CD1c-positive myeloid dendritic cell (primary cell): ENCODE measurements at regions not wholly inside any gene's neighbourhood (a gene's known extent, or its start where the extent isn't known, plus 50 kb on each side); places are given as distances from the start of the nearest gene placed in this dataset.

Experiments
- DNase-seq: peaks from one replicate; pipeline ENCODE4 v3.0.0-alpha.2; 2016; ENCODE audit errors: extremely low spot score

DNA sequence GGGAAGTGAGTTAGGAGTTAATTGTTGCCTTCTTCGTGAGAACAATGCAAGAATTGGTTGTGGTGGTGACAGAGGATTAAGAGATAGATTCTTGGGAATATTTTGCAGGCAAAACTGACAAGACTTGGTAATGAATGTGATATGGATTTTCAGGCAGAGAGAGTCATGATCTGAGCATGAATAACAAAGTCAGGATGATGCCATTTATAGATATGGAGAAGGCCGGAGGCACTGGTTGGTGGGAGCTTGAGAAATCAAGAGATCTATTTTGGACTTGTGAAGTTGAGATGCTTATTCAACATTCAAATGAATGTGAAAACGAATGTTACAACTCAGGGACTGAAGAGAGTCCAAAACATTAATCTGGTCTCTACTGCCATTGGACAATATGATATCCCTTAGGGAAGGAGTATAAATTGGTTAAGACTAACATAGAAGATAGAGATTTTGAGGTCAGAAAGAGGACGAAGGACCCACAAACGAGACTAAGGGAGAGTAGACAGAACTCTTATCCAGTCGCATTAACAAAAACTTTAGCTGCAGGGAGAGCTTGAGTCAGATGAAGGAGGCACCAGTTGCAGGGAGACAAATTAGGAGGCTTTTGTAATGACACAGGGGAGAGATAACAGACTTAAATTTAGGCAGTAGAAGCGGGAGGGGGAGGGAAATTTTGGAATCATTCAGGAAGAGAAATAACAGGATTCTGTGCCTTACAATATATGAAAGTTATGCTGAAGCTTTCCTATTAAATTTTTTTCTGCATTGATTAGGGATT is 1090.6 kb downstream of the GALC start:
- DNase-seq = no peak

DNA sequence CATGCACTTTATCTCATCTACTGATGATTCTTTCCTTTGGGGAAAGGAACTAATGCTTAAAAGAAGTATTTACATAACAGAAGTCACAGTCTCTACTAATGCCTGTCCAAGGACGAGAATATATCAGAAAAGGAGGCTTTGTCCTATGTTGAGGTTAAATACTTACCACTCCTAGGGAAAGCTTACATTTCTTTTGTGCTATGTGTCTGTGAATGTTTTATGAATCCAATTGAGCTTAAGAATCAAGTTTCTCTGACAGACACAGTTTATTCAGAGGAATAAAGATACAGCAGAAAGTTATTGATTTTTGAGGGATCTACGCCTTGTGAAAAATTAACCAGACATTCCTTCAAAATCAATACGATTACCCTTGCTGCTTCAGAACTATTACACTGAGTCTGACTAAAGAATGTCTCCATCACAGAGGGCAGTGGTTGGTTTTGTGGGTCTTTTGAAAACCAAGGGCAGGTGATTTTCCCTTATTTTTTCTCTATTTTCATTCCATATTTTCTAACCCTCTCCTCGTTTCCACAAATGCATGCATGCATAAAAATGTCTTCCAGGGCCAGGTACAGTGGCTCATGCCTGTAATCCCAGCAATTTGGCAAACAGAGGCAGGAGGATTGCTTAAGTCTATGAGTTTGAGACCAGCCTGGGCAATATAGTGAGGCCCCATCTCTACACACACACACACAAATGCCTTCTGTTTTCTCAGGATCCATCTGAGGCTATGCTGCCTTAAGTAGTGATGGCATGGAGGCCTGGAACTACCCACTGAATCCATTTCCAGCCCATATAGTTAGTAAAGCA is 1095.1 kb downstream of the GALC start:
- no peak for DNase-seq

DNA sequence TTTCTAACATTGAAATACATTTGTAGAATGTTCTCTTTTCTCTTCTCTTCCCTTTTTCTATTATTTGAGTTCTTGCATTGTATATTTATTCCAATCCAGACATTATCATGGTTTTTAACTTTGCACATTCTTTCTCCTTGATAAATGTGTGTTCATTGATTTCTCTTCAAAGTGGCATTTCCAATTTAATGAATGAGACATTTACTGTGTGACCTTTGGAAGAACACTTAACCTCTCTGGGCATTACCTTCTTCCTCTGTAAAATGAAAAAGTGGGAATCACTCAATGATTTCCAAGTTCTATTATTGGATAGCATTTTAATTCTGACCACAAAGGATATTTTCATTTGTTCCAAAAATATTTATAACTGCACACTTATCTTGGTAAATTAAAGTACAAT is 1095.8 kb downstream of the GALC start:
- DNase-seq = no peak

DNA sequence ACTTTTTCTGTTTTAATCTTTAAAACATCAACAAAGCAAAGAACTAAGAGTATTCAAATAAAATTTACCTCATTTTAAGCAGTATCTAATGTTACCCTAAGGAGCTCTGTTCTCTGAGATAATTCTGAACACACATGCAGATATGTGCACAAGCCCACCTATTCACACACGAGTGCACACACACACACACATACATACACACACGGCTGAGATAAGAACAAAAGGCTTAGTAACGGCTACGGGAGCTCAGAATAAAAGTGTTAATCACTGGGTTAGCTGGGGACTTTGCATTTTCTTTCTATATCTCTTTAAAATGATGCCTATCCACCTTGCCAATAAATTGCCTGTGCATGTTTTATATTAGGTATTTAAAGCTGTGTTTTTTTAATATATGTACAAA is 1096.3 kb downstream of the GALC start:
- no peak for DNase-seq

DNA sequence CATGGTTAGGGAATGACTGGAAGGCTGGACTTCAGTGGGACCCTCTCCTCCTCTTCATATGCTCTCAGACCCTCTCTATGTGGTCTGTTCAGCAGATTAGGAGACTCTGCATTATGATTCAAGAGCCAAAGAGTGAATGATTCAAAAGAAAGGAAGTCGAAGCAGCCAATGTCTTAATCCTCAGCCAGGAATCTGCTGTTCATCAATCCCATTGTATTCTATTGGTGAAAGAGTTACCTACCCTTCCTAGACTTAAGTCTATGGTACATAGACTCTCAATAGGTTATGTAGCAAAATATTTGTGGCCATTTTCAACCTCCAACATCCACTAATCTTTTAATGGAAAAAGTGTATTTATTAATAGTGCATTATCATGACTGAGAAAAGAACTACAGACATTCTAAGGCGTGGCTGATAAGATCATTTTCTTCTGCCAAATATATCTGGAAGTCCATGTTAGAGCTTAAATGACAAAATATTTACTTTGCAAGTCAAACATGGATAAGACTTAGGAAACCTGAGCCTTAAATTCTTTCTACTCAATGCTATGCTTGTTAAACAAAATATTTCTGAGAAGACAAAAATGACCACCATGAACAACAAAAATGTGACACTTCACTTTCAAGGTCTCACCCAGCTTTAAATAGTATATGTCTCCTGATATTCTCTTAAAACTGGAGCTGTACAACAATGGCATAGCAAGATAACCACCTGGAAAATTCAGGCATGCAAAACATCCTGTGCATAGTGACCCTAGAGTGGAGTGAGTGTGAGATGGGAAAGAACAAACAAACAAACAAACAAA is 1100.6 kb downstream of the GALC start:
- no peak for DNase-seq

DNA sequence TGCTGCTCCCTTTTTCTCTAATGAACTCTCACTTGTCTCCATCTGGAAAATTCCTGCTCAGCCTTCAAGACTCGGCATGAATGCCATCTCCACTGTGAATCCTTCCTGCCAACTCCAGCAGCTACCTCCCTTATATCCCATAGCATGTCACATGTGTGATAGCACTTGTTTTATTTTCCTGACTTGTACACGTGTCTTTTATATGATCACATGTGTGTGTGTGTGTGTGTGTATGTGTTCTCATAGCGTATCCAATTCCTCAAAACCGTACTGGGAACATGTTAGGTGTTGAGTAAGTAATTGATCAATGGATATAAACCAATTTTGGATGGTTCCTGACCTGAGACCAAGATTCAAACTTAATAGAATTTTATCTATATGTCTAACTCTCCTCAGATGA is 1107.7 kb downstream of the GALC start:
- no peak for DNase-seq

DNA sequence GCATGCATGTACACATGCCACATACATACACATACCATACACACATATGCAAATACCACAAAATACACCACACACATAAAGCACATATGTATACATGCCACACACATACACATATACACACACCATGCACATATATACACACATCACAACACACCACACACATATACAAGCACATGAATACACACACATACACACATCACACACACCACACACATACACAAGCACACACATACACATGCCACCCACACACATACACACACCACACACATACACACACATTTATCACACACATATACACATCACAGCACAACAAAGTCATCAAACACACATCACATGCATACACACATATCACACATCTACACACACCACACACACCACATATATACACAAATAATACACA is 1108.5 kb downstream of the GALC start:
- no peak for DNase-seq

DNA sequence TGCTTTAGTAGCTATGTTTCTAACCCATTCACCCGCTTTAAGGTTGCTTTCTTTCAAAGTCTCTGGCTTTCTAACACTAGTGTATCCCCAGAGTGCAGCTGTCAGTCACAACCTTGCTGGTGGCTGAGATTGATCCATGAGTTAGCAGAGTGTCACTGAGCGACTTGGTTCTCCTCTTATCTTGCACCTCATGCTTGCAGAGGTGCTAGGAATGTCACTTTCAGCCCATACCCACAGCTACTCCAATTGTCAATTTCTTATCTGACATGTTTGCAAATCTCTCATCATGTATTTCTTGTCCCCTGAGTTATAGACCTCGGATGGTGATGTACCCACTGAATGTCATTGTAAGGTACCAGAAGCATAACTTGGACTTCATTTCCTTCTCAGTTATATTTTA is 1110.2 kb downstream of the GALC start:
- DNase-seq = no peak

DNA sequence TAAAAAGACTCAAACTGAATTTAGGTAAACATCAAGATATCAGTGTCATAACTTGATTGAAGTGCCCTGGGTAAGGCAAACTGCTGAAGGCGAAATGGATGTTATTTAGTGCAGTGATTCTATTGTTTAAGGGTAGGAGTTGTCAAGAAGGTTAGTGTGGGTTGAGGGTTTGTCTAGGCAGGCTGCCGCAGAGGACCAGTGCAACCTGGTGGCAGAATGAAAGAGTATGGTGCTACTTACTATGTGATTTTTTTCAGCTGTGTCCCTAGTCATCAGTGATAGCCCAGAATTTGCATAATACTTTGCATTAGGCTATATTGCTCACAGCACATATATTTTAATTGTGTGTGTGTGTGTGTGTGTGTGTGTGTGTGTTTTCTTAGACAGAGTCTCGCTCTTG is 1127.0 kb downstream of the GALC start:
- DNase-seq = no peak

DNA sequence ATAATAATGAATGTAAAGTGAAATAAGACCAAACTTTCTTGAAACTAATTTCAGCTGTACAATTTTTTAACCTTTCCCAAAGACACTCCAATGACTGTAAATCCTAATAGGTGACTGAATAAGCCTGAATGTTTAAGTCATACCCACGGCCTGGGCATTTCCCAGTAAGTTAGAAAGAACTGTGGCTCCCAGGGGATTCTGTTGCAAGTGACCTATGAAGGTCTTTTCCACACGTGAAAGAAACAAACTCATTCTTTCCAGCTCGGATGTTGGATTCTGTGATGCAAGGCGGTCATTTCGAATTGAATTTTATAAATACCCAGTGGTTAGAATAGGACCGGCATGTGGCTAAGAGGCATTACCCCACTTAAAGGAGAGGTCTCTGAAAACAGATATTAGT is 1134.4 kb downstream of the GALC start:
- no peak for DNase-seq

DNA sequence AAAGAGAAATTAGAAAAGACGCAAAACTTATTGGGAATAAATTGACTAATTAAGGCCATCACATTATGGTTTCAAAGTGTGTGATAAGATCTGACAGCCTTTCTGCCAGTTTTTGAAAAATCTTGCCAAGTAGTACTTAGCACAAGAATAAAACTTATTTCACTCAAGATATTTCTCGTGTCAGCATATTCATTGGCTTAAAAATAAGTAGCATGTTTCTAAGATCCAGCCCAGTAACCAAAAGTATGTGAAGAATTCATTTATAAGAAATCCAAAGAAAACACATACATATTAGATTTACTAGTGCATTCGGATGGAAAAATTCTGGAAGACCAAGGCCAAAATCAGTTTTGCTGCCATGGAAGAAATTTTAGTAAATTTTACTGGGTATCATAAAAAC is 1135.0 kb downstream of the GALC start:
- DNase-seq = no peak

DNA sequence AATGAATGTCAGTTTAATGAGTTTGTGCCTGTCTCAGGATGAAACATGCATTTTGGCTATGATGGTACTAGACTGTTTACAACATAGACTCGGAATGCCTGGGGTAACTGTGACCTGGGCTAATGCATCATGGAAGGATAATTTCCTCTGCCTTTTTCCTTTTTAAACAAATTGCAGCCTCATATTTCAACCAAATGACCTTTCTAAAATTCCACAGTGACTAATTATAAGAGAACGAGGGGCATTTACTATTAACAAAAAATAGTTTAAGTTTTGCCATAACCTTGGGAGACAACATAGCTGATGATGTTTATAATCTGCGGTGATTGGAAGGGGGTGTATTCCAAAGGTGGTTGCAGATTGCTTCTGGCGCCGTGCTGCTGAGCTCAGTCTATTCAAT is 1140.5 kb downstream of the GALC start:
- no peak for DNase-seq

DNA sequence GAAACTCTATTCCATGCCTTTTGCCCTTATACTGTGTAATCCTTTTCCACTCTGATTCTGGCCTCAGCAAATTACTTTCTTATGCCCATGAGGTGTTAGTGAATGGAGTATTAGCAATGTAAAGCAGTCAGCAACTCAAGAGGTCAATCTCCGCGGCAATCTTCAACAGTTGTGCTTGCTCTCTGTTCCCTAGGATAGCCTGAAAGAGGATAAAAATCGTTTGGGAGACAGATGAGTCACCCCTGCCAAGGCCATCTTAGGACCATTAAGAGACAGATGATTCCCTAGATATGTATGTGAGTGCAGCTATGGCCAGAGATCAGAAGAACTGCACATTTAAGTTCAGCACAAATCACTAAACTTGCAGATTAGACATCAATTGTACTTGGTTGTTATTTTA is 1145.8 kb downstream of the GALC start:
- DNase-seq = no peak

DNA sequence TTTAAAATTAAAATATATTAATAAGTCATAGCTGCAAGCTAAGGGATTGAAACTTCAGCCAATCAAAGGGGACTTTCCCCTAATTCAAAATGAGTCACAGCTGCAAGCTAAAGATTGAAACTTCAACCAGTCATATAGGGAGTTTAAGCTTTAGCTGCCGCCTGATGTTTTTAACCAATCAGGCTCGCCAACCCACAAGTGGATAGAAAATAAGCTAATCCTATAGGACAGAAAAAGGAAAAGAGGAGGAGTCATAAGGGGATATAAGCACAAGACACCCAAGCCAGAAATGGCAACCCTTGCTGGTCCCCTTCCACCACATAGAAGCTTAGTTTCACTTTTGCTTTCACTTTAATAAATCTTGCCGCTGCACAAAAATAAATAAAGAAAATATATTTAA is 1154.6 kb downstream of the GALC start:
- DNase-seq = no peak

DNA sequence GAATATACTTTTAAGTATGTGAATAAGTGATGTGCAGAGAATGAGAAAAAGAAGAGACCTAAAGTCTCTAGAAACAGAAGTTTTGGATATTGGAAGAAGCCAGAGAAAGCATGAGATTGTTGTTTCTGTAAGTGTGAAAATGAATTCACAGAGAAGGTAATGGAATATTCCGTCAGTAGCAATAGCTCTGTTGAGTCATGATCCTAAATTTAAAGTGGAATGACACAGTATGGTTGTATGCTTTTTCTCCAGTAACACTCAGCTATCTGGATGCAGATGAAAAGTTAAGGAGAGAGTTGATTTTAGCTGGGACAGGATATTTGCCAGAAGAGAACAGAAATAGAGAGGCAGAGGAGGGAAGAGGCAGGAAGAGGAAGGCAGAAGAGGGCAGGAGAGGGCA is 1166.3 kb downstream of the GALC start:
- no peak for DNase-seq

DNA sequence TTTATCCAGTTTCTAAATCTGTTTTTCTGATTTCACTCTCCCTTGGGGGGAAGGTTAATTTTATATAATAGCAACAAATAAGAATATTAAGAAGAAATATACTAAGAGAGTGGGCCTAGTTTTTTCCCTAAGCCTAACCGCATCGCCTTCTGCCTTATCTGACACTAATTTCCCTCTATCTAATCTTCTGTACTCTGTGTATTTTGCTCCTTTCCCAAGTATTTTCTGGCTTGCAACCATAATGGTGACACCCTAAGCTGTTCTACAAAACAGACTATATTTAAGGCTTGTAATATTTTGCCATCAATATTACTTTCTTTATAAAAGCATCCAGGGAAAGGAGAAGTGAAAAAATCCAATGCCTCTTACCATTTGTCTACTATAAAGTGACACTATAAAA is 1168.8 kb downstream of the GALC start:
- DNase-seq = no peak

DNA sequence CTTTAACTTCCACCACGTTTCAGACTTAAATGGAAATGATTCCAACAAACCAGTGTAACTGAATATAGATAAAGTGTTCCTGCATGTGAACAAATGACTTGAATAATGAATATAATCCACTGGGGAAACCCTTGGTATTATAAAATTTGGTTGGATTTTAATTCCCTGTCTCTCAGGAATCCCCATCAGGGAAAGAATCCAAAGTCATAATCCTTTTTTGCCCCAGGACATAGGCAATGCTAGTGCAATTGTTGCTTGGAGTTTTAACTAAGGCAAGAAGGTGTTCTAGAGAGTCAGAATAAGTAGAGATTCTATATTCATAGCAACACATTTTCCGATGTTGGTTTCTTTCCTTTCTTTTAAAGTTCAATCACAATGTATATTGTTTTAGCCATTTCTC is 1169.4 kb downstream of the GALC start:
- DNase-seq = no peak

DNA sequence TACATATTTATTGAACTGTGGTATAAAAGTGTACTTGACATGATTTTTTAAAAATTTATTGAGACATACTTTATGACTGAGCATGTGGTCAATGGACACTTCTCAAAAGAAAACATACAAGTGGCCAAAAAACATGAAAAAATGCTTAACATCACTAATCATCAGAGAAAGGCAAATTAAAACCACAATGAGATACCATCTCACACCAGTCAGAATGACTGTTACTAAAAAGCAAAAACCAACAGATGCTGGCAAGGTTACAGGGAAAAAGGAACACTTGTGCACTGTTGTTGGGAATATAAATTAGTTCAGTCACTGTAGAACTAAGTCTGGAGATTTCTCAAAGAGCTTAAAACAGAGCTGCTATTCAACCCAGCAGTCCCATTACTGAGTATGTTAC is 1177.6 kb downstream of the GALC start:
- DNase-seq = no peak

DNA sequence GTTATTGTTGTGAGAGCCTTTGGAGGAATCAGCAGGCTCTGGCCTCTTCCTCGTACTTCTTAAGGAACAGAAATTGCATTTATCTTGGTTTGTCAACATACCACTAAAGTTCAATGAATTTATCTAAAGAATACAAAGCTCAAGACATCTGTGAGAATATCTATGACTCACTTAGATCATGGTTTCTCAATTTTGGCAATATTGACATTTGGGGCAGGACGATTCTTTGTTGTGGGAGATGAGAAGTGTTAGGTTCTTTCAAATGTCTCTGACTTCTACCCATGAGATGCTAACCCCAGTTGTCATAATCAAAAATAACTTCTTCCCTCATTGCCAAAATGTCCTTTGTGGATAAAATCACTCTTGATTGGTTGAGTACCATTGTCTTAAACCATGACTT is 1190.3 kb downstream of the GALC start:
- no peak for DNase-seq

DNA sequence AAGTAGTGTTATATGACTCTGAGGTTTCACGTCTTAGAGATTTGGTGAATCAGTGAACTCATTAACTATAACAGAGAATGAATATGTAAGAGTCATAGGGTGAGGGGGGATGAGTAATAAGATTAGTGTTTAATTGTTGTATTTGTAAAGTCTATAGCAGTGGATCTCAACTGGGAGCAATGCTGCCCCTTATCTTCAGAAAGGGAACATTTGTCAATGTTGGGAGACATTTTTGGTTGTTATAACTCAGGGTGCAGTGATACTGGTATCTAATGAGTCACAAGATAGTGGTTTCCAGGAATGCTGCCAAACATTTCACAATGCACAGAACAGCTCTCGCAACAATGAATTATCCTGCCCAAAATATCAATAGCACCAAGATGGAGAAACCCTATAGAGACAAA is 1193.7 kb downstream of the GALC start:
- peak; percentile 1 for DNase-seq

DNA sequence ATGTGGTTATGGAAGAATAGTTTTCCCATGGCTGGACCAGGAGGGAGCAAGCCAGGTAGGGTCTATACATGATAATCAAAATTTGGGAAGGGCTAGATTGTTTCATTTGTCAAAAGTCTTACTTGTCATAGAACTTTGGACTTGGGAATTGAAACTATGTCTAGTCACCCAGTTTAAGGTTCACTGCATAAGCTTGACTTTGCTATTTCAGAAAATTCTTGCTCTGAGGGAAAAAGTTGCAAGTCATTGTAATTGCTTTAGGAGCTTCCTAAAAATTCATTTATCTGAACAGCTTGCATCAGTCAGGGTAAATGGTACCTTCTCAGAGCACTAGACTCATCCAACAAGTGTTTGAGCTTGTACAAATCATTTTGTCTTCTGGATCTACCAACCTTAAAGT is 1194.7 kb downstream of the GALC start:
- no peak for DNase-seq

DNA sequence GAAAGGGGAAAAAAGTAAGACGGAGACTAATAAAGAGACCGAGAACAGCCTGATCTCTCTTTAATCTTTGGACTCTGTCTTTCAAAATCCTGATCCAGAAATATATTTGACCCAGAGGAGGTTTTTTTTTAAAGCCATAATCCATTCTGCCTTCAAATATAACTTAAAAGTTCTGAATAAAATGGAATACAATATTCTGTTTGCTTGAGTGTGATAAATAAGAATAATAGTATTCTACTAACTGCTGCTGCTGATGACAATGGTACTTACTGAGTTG is 1196.0 kb downstream of the GALC start:
- no peak for DNase-seq
